ENCODE measurements at regions not wholly inside any gene's neighbourhood (a gene's known extent, or its start where the extent isn't known, plus 50 kb on each side); places are given as distances from the start of the nearest gene placed in this dataset.

DNA sequence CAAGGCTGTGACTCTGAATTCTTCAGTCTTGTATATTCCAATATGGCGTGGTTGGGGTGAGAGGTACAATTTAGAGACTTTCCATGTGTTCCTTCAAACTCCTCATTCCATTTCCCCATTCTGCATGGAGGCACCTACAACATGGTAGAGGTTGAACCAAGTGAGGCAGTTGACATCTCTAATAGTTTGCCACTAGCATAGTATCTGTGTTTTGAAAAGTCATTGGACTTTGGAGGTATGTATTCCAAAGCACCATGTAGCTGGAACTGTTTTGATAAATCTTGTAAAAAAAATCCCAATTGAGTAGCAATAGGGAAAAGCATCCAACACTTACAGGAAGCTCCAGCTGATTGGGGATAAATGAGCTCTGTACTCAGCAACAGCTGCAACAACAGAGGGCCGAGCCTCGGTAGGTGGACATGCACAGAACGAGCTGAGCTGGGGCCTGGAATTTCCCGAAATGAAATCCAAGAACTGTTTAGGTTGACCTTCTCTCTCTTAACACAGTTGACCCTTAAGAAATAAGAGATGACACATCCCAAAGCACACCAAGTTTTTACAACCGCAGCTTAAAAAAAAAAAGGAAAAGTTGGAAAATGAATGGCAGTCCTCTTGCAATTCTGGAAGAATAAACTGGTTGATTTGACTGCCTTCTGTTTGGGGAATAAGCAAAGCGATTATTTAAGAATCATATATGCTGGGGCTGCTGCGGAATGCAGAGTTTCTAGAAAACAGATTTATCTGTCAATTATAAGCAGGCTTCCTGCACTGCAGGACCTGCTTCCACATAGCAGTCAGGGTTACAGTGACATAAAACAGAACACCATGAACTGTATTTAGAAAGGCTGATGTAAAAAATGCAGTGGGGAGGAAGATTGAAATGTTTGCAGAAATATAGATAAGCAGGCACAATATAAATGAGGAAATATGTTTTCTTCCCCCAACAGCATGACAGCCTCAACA, 194.6 kb upstream of the KRR1 start:
- ATAC-seq, result peak; percentile 90
- TF ChIP-seq, protein P1, sequence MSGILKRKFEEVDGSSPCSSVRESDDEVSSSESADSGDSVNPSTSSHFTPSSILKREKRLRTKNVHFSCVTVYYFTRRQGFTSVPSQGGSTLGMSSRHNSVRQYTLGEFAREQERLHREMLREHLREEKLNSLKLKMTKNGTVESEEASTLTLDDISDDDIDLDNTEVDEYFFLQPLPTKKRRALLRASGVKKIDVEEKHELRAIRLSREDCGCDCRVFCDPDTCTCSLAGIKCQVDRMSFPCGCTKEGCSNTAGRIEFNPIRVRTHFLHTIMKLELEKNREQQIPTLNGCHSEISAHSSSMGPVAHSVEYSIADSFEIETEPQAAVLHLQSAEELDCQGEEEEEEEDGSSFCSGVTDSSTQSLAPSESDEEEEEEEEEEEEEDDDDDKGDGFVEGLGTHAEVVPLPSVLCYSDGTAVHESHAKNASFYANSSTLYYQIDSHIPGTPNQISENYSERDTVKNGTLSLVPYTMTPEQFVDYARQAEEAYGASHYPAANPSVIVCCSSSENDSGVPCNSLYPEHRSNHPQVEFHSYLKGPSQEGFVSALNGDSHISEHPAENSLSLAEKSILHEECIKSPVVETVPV (CRISPR knock-in tag; IDR thresholded peaks at IDR 0.05), result peak; percentile 85
- TF ChIP-seq, protein P2, sequence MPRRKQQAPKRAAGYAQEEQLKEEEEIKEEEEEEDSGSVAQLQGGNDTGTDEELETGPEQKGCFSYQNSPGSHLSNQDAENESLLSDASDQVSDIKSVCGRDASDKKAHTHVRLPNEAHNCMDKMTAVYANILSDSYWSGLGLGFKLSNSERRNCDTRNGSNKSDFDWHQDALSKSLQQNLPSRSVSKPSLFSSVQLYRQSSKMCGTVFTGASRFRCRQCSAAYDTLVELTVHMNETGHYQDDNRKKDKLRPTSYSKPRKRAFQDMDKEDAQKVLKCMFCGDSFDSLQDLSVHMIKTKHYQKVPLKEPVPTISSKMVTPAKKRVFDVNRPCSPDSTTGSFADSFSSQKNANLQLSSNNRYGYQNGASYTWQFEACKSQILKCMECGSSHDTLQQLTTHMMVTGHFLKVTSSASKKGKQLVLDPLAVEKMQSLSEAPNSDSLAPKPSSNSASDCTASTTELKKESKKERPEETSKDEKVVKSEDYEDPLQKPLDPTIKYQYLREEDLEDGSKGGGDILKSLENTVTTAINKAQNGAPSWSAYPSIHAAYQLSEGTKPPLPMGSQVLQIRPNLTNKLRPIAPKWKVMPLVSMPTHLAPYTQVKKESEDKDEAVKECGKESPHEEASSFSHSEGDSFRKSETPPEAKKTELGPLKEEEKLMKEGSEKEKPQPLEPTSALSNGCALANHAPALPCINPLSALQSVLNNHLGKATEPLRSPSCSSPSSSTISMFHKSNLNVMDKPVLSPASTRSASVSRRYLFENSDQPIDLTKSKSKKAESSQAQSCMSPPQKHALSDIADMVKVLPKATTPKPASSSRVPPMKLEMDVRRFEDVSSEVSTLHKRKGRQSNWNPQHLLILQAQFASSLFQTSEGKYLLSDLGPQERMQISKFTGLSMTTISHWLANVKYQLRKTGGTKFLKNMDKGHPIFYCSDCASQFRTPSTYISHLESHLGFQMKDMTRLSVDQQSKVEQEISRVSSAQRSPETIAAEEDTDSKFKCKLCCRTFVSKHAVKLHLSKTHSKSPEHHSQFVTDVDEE (CRISPR knock-in tag; IDR thresholded peaks at IDR 0.05), result peak; percentile 90
- TF ChIP-seq CSDC2 (CRISPR knock-in tag; IDR thresholded peaks at IDR 0.05) (no peak), CREB5 (CRISPR knock-in tag; IDR thresholded peaks at IDR 0.05; ENCODE audit: low read depth) (peak; percentile 76; the same call in 1 of the 2 replicates), ZNF8 (CRISPR knock-in tag; IDR thresholded peaks at IDR 0.05) (0 out of 2 replicates have a peak, but pooled peaks have one; percentile 15), TCF4 (CRISPR knock-in tag; IDR thresholded peaks at IDR 0.05; ENCODE audit: borderline replicate concordance) (peak; percentile 94), SNAI2 (CRISPR knock-in tag; IDR thresholded peaks at IDR 0.05) (no peak), GLIS3 (CRISPR knock-in tag; IDR thresholded peaks at IDR 0.05) (peak; percentile 78; the same call in 1 of the 2 replicates), ISL1 (CRISPR knock-in tag; IDR thresholded peaks at IDR 0.05) (peak; percentile 82)

DNA sequence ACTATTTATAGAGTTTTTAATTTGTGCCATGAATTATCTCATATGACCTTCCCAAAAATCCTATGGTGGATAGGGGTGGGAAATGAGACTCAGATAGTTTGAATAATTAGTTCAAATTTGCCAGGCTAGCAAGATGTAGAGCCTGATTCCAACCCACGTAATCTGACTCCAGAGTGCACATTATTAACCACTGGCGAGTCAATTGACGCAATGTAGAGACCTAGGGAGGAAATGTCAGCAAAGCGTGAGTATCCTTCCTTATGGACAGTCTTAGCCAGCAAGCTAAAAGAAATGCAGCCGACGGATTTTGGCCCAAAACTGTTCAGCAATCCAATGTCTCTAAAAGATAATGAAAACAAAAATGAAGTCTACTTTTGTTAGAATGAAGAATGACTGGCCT, 193.3 kb upstream of the KRR1 start:
- ATAC-seq, result no peak
- TF ChIP-seq, protein P2 (CRISPR knock-in tag; IDR thresholded peaks at IDR 0.05), result no peak
- TF ChIP-seq ISL1 (CRISPR knock-in tag; IDR thresholded peaks at IDR 0.05), result no peak
- no peak for TF ChIP-seq OSR1 (CRISPR knock-in tag; IDR thresholded peaks at IDR 0.05)
- no peak for TF ChIP-seq CSDC2 (CRISPR knock-in tag; IDR thresholded peaks at IDR 0.05)
- TF ChIP-seq GLIS3 (CRISPR knock-in tag; IDR thresholded peaks at IDR 0.05), result no peak
- no peak for TF ChIP-seq ZC3H10 (CRISPR knock-in tag; IDR thresholded peaks at IDR 0.05)
- no peak for TF ChIP-seq ZNF70 (CRISPR knock-in tag; IDR thresholded peaks at IDR 0.05)
- TF ChIP-seq PATZ1 (CRISPR knock-in tag; IDR thresholded peaks at IDR 0.05; ENCODE audit: borderline replicate concordance), result no peak
- TF ChIP-seq CREB5 (CRISPR knock-in tag; IDR thresholded peaks at IDR 0.05; ENCODE audit: low read depth), result no peak
- TF ChIP-seq, protein P1 (CRISPR knock-in tag; IDR thresholded peaks at IDR 0.05), result no peak
- TF ChIP-seq BACH2 (CRISPR knock-in tag; IDR thresholded peaks at IDR 0.05; ENCODE audit: borderline replicate concordance), result no peak
- TF ChIP-seq ZFP3 (CRISPR knock-in tag; IDR thresholded peaks at IDR 0.05), result no peak
- TF ChIP-seq ZNF8 (CRISPR knock-in tag; IDR thresholded peaks at IDR 0.05), result no peak
- TF ChIP-seq ARNTL (CRISPR knock-in tag; IDR thresholded peaks at IDR 0.05; ENCODE audit: borderline replicate concordance, low read depth), result no peak
- TF ChIP-seq SNAI2 (CRISPR knock-in tag; IDR thresholded peaks at IDR 0.05), result no peak
- TF ChIP-seq ZFP30 (CRISPR knock-in tag; IDR thresholded peaks at IDR 0.05), result no peak
- no peak for TF ChIP-seq ZNF565 (CRISPR knock-in tag; conservative IDR thresholded peaks at IDR 0.05; ENCODE audit: low read depth)

All from SK-N-SH treated with all-trans-retinoic acid at 6 μM for 48 hours (cell line).